MG63 (cell line): ENCODE measurements at regions not wholly inside any gene's neighbourhood (a gene's known extent, or its start where the extent isn't known, plus 50 kb on each side); places are given as distances from the start of the nearest gene placed in this dataset.

Experiments
- DNase-seq: peaks from one replicate; pipeline ENCODE4 v3.0.0-alpha.2; 2020
- H3K27me3 ChIP-seq: fragments of 250-450 bp; sonication (Bioruptor Pico); 2 replicates; pipeline ENCODE4 v1.5.1; 2020; ENCODE audit warnings: mild to moderate bottlenecking, moderate library complexity
- H3K36me3 ChIP-seq: fragments of 250-450 bp; sonication (Bioruptor Pico); 2 replicates; pipeline ENCODE4 v1.5.1; 2020; ENCODE audit warnings: mild to moderate bottlenecking, moderate library complexity
- H3K4me3 ChIP-seq: fragments of 250-450 bp; sonication (Bioruptor Pico); 2 replicates; pipeline ENCODE4 v1.5.1; 2020; ENCODE audit warnings: mild to moderate bottlenecking, moderate library complexity
- H3K9me3 ChIP-seq: fragments of 250-450 bp; sonication (Bioruptor Pico); 2 replicates; pipeline ENCODE4 v1.5.1; 2020; ENCODE audit warnings: mild to moderate bottlenecking, moderate library complexity

GRCh38 chr2:186276909-186277308 lies 209.2 kb upstream of the ZC3H15 start:
- DNase-seq = no peak
- Histone ChIP-seq H3K27me3 (no peaks in the 10 kb centered on the region), H3K4me3 (no peak overlapping the region), H3K9me3 (no peaks in the 10 kb centered on the region), H3K36me3 (no peaks in the 10 kb centered on the region)

GRCh38 chr2:186281726-186282125 lies 204.3 kb upstream of the ZC3H15 start:
- Histone ChIP-seq H3K36me3 (no peaks in the 10 kb centered on the region), H3K4me3 (no peak overlapping the region), H3K27me3 (no peaks in the 10 kb centered on the region), H3K9me3 (no peaks in the 10 kb centered on the region)
- DNase-seq = no peak

DNA sequence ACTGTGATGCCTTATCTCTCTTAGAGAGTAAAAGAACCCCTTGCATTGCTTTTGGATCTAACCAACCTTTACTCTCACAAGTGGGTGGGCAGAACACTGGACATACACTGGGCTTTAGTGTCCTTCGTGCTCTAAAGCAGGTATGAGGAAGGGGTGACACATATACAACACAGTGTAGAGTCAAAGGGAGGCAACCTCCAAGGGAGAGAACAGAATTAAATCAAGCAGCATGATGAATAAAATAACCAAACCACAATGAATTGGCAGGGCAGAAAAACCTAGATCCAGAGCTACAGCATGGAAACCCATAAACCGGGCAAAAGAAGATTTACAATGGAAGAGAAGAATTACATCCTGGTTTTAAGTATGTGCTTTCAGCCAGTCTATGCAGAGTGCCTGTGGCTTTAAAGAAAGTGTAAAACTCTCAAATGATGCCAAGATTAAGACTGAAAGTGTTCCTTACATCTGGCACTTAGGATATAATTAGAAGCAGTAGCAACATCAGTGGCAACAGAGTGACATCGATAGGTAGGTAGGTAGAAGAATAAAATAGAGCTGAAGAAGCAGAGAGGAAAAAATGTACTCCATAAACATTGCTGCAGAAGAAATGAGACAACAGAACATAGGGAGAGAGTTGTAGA lies 191.7 kb upstream of the ZC3H15 start:
- H3K27me3 ChIP-seq = no peaks in the 10 kb centered on the region

DNA sequence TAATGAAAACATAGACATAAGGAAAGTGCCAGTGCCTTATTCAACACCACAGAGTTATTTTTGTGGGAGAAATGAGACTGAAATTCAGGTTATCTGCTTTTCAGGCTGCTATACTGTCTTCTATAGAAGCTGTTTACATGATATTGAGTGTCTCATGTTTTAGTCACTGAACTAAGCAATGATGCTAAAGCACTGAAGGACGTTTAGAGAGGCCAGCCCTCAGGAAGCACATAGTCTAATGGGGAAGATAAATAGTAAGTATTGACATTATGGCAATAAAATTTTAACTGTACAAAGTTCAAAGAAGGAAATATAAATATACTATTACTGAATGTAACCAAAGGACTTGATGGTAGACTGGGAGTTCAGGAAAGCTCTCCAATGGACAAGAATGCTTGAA lies 186.4 kb upstream of the ZC3H15 start:
- Histone ChIP-seq H3K9me3 (no peaks in the 10 kb centered on the region), H3K36me3 (no peaks in the 10 kb centered on the region), H3K27me3 (no peaks in the 10 kb centered on the region), H3K4me3 (no peak overlapping the region)
- no peak for DNase-seq

More for the DNA sequence above, 191.7 kb upstream of the ZC3H15 start:
- H3K9me3 ChIP-seq = no peaks in the 10 kb centered on the region
- H3K36me3 ChIP-seq = no peaks in the 10 kb centered on the region
- DNase-seq = no peak
- H3K4me3 ChIP-seq = no peak overlapping the region

GRCh38 chr2:186302263-186302662 lies 183.8 kb upstream of the ZC3H15 start:
- H3K27me3 ChIP-seq = no peaks in the 10 kb centered on the region
- no peaks in the 10 kb centered on the region for H3K9me3 ChIP-seq
- H3K4me3 ChIP-seq = no peak overlapping the region
- no peaks in the 10 kb centered on the region for H3K36me3 ChIP-seq
- DNase-seq = no peak

DNA sequence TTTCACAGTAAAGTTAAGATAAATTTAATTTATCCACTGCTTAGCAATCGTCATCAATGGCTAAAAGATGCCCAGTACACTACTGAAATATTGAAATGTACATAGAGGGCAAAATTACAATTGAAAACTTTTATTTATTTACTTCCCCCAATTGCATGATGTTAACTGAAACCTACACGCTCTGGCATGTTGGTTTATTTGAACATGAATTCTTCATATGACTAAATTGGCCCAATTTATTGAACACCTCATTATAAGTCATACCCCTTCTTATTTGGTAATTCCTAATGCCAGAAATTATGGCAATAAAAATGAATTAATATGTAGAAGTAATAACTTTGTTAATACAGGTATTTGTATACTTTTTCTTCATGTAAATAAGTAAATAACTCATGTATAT lies 183.0 kb upstream of the ZC3H15 start:
- H3K36me3 ChIP-seq = no peaks in the 10 kb centered on the region
- H3K9me3 ChIP-seq = no peaks in the 10 kb centered on the region
- no peak overlapping the region for H3K4me3 ChIP-seq
- no peak for DNase-seq
- no peaks in the 10 kb centered on the region for H3K27me3 ChIP-seq

DNA sequence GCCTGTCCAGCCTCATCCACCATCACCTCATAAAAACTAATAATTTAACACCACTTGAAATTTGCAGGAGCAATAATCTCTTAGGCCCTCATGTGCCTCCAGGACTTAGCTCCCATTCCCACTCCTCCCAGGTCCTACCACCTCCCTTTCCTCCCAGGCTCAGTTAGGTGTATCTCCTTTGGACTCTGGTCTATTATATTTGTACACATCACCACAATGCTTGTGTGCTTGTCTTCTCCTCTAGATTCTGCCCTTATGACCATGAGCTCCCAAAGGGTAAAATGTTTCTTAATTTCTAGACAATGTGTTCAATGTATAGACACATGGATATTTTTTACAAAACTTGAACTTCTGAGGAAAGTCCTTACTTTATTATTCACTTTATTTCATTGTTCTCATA lies 182.0 kb upstream of the ZC3H15 start:
- no peak for DNase-seq
- H3K27me3 ChIP-seq = no peaks in the 10 kb centered on the region
- H3K36me3 ChIP-seq = no peaks in the 10 kb centered on the region
- H3K4me3 ChIP-seq = no peak overlapping the region
- no peaks in the 10 kb centered on the region for H3K9me3 ChIP-seq

GRCh38 chr2:186306754-186307153 lies 179.3 kb upstream of the ZC3H15 start:
- Histone ChIP-seq H3K27me3 (no peaks in the 10 kb centered on the region), H3K4me3 (no peak overlapping the region), H3K9me3 (no peaks in the 10 kb centered on the region), H3K36me3 (no peaks in the 10 kb centered on the region)
- DNase-seq = no peak

DNA sequence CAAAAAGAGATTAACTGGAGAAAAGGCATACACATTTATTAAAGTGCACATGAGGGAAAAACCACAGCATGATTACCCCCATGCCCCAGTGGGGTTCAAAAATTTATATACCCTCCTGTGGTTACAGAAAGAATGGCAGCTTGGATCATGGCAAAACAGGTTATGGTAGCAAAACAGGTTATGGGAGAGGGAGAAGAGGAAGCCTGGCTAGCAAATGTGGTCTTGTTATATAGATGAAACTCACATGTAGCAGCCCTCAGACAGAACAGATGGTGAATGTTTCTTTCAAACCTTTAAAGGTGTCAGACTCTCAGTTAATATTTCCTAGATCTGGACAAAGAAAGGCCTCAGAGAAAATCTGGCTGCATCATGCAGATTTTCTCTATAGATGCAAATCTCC lies 178.2 kb upstream of the ZC3H15 start:
- no peak for DNase-seq
- Histone ChIP-seq H3K27me3 (no peaks in the 10 kb centered on the region), H3K4me3 (no peak overlapping the region), H3K36me3 (no peaks in the 10 kb centered on the region), H3K9me3 (peaks cover 2% of the 10 kb centered on the region)

DNA sequence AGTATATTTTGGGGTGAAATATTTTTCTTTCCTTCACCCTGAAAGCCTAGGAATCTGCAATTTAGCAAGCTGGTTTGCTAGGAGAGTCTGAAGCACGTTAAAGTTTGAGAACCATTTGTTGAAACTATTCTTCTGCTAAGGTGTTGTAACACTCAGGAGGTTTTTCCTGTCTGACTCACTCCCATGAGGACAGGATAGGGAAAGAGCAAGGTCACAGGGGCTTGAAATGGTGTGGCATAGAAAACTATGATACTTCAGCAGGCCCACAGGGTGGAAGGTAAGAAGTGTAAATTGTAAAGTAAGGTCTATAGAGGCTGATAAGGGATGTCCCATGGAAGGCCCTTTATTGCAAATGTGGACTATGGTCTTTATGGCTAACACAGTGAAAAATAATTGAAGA lies 177.7 kb upstream of the ZC3H15 start:
- Histone ChIP-seq H3K27me3 (no peaks in the 10 kb centered on the region), H3K4me3 (no peak overlapping the region), H3K36me3 (no peaks in the 10 kb centered on the region), H3K9me3 (peaks cover 2% of the 10 kb centered on the region)
- no peak for DNase-seq

GRCh38 chr2:186309901-186310300 lies 176.2 kb upstream of the ZC3H15 start:
- H3K36me3 ChIP-seq = no peaks in the 10 kb centered on the region
- DNase-seq = no peak
- peaks cover 2% of the 10 kb centered on the region for H3K9me3 ChIP-seq
- H3K27me3 ChIP-seq = no peaks in the 10 kb centered on the region
- H3K4me3 ChIP-seq = no peak overlapping the region

DNA sequence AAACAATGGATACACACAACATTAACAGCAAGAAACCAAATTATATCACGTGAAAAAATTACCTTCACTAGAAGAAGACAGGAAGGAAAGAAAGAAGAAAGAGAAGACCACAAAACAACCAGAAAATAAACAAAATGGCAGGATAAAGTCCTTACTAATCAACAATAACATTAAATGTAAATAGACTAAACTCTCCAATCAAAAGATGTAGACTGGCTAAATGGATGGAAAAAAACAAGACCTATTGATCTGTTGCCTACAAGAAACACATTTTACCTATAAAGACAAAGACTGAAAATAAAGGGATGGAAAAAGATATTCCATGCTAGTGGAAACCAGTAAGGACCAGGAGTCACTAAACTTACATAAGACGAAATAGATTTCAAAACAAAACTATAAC lies 167.0 kb upstream of the ZC3H15 start:
- no peaks in the 10 kb centered on the region for H3K27me3 ChIP-seq
- H3K4me3 ChIP-seq = no peak overlapping the region
- H3K36me3 ChIP-seq = no peaks in the 10 kb centered on the region
- DNase-seq = no peak
- H3K9me3 ChIP-seq = peaks cover 11% of the 10 kb centered on the region

GRCh38 chr2:186325827-186326535 lies 160.1 kb upstream of the ZC3H15 start:
- DNase-seq = no peak
- H3K9me3 ChIP-seq = no peaks in the 10 kb centered on the region
- H3K27me3 ChIP-seq = no peaks in the 10 kb centered on the region
- H3K4me3 ChIP-seq = no peak overlapping the region
- no peaks in the 10 kb centered on the region for H3K36me3 ChIP-seq

DNA sequence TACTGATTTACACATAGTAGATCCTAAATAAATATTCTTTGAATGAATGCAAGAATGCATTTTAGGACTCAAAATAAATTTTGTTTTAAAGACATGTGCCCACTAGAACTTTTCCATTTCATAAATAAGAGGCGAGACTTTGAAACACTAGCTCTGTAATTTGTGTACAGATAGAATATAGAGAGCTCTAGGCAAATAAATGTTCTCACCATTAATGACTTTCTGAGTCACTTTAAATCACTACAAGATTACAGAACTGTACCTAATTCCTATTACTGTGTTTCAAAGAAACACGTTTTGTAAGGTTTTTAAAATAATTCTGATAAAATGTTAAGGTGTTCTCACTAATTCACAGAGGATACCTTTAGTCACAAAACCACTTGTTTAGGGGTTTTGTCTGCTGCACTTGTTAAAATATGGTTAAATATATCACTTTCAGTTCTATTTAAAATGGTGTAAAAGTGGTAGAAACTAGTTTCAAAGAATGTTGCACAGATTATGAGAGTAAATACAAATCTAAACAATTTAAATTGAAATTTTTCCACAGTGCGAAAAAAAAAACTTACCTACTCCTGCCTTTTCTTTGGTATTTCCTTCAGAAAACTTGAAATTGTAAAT lies 158.7 kb upstream of the ZC3H15 start:
- Histone ChIP-seq H3K4me3 (no peak overlapping the region), H3K36me3 (no peaks in the 10 kb centered on the region), H3K9me3 (no peaks in the 10 kb centered on the region), H3K27me3 (no peaks in the 10 kb centered on the region)
- no peak for DNase-seq

DNA sequence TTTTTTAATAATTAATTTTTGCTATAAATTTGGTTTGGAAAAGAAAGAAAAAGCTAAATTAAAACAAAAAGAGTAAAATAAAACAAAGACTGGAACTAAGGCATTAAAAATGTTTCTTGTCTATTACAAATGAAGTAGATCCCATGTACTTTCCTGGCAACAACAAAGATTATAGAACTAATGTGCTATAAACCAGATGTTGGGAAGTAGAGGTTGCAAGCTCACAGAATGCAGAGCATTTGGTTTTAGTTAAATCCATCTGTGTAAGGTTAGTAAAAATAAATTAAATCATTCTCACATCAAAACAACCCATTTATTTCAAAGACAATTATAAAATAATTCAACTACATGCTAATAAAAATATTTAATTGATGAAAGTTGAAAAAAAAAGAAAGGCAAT lies 157.2 kb upstream of the ZC3H15 start:
- H3K27me3 ChIP-seq = no peaks in the 10 kb centered on the region
- H3K36me3 ChIP-seq = no peaks in the 10 kb centered on the region
- no peak overlapping the region for H3K4me3 ChIP-seq
- DNase-seq = no peak
- no peaks in the 10 kb centered on the region for H3K9me3 ChIP-seq

DNA sequence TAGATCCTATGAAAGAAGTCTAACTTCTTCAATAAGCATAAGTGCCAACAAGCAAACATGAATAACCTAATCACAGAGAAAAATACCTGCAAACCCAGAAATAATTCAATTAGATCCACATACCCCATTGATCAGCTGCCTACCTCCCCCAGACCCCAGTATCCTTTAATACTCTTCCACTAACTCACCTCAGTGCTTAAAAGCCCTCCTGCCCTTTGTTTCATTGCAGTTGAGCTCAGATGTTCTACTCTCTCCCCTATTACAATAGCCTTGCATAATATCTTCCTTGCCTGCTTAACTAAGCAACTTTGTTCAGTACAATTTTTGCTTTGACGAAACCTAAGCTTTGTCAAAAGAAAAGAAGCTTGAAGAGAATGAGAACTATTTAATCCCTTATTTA lies 156.0 kb upstream of the ZC3H15 start:
- no peaks in the 10 kb centered on the region for H3K36me3 ChIP-seq
- no peak overlapping the region for H3K4me3 ChIP-seq
- no peaks in the 10 kb centered on the region for H3K27me3 ChIP-seq
- H3K9me3 ChIP-seq = no peaks in the 10 kb centered on the region
- DNase-seq = no peak

DNA sequence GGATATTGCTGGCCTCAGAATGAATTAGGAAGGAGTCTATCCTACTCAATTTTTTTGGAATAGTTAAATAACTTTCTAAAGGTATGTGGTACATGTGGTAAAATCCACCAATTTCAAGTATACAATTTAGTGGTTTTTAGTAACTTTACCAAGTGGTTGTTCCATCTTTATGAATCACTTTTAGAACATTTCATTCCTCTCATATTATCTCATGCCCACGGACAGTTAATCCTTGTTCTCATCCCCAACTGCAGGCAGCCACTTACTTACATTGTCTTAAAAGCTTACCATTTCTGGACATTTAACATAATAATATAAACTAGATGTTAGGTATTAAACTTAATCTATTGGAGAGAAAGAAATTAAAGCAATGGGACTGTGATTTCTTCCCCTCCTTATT lies 146.3 kb upstream of the ZC3H15 start:
- H3K4me3 ChIP-seq = no peak overlapping the region
- H3K36me3 ChIP-seq = no peaks in the 10 kb centered on the region
- no peaks in the 10 kb centered on the region for H3K27me3 ChIP-seq
- no peak for DNase-seq
- H3K9me3 ChIP-seq = no peaks in the 10 kb centered on the region; the same call in 1 of the 2 replicates

DNA sequence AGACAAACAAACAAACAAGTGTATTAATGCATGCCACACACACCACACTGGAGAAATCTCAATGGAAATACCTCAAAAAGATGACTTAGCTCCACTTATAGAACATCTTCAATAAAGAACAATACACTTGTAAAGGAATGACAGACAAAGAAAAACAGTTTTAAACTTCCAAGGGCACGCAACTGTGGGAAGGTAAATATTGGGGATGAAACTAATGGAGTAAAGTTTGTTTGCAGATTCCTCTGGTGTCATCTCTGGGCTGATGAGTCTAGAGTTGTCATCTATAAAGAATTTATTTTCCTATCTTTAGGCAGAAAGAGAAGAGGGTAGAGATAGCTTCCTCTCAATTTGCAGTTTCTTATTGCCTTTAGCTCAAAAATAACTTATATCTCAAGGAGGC lies 144.0 kb upstream of the ZC3H15 start:
- Histone ChIP-seq H3K27me3 (no peaks in the 10 kb centered on the region), H3K36me3 (no peaks in the 10 kb centered on the region), H3K4me3 (no peak overlapping the region), H3K9me3 (no peaks in the 10 kb centered on the region; the same call in 1 of the 2 replicates)
- DNase-seq = no peak
